Panc1 (cell line): ENCODE measurements at regions not wholly inside any gene's neighbourhood (a gene's known extent, or its start where the extent isn't known, plus 50 kb on each side); places are given as distances from the start of the nearest gene placed in this dataset.

Source experiments
- ATAC-seq: fragments of 200-7000 bp; cut with Tn5 transposase; 2 replicates; pipeline ENCODE4 v1.9.1; 2020; ENCODE audit warnings: mild to moderate bottlenecking, moderate library complexity
- BruUV-seq: library from RNA; stranded (reverse); fragments of 400-500 nt; replicated peaks from 2 replicates; lab custom pipeline; 2021; lab: Mats Ljungman, UMichigan
- CTCF ChIA-PET: fragments of 300-600 bp; sonication (Branson Sonifier 250); formaldehyde crosslinking; loops from one replicate; lab custom pipeline; 2022; ENCODE audit warnings: antibody characterized with exemption; lab: Charles Lee
- POLR2A ChIA-PET: fragments of 300-600 bp; sonication (Branson Sonifier 250); formaldehyde crosslinking; loops from one replicate; lab custom pipeline; 2022; ENCODE audit warnings: antibody characterized with exemption; lab: Charles Lee
- DNase-seq: peaks from one replicate; pipeline ENCODE4 v3.0.0-alpha.2; 2010; ENCODE audit warnings: low read depth, low spot score
- H3K27ac ChIP-seq: 2 replicates; pipeline ENCODE4 v1.5.1; 2011; ENCODE audit warnings: mild to moderate bottlenecking, low read length, inconsistent platforms
- H3K27me3 ChIP-seq: fragments of 200-500 bp; sonication (Bioruptor generic); 2 replicates; pipeline ENCODE4 v1.6.0; 2014; ENCODE audit warnings: low read length, inconsistent platforms; ENCODE audit not compliant: control insufficient read depth, insufficient read depth
- H3K36me3 ChIP-seq: fragments of 200-500 bp; sonication (Bioruptor generic); 2 replicates; pipeline ENCODE4 v1.5.1; 2014; ENCODE audit warnings: inconsistent platforms, mild to moderate bottlenecking, low read length, moderate library complexity; ENCODE audit not compliant: control insufficient read depth, insufficient read depth
- H3K4me1 ChIP-seq: 2 replicates; pipeline ENCODE4 v1.5.1; 2011; ENCODE audit warnings: inconsistent platforms, mild to moderate bottlenecking, low read length, moderate library complexity; ENCODE audit not compliant: control insufficient read depth, insufficient read depth
- H3K4me3 ChIP-seq, 2 experiments: 2 replicates each; pipeline ENCODE4 v1.5.1; 2011 to 2012; ENCODE audit warnings: low read depth in 2 of 2, low read length in 2 of 2, mild to moderate bottlenecking in 2 of 2, inconsistent platforms in 1 of 2, moderate library complexity in 1 of 2
- H3K9me3 ChIP-seq: fragments of 200-500 bp; sonication (Bioruptor generic); 2 replicates; pipeline ENCODE4 v1.5.1; 2014; ENCODE audit warnings: low read depth, mild to moderate bottlenecking, inconsistent platforms, low read length, moderate library complexity; ENCODE audit not compliant: control insufficient read depth, insufficient read depth
- CTCF ChIP-seq: fragments of 450-650 bp; IDR thresholded peaks from 2 replicates; pipeline ENCODE4 v1.5.1; 2017; ENCODE audit warnings: mild to moderate bottlenecking
- POLR2AphosphoS5 ChIP-seq: IDR thresholded peaks from 2 replicates; pipeline ENCODE4 v1.6.1; 2012; ENCODE audit warnings: mild to moderate bottlenecking, low read depth, low read length, moderate library complexity
- REST ChIP-seq, 2 experiments: IDR thresholded peaks; 2 replicates each; pipeline ENCODE4 v1.6.1; 2011 to 2012; ENCODE audit warnings: low read depth in 2 of 2, control low read depth in 1 of 2, low read length in 1 of 2, mild to moderate bottlenecking in 1 of 2, moderate library complexity in 1 of 2; ENCODE audit not compliant: insufficient read depth in 1 of 2
- SIN3A ChIP-seq: IDR thresholded peaks from 2 replicates; pipeline ENCODE4 v1.6.1; 2012; ENCODE audit warnings: low read depth, mild to moderate bottlenecking, low read length, moderate library complexity, borderline replicate concordance; ENCODE audit not compliant: insufficient read depth
- TCF7L2 ChIP-seq: IDR thresholded peaks from 2 replicates; pipeline ENCODE4 v1.6.1; 2011; ENCODE audit warnings: mild to moderate bottlenecking, low read depth, low read length, inconsistent platforms
- in situ Hi-C: cut with HindIII; loops from 2 replicates; pipeline ENCODE4 v1.10.0; 2016; ENCODE audit warnings: low sequenced_read_pairs, low pct_unique_long_range_greater_than_20kb
- intact Hi-C: fragments of 100-400 bp; cut with micrococcal nuclease; formaldehyde crosslinking; loops from one replicate; pipeline ENCODE4 v1.10.0; 2022; ENCODE audit not compliant: unreplicated experiment

GRCh38 chr10:58972576-58973234, 203.7 kb upstream of the PHYHIPL start:
- H3K36me3 ChIP-seq, result no peaks in the 10 kb centered on the region
- POLR2A ChIA-PET, result no interaction called here
- in situ Hi-C loops, result no loop called here

GRCh38 chr10:58973235-58973595, 203.2 kb upstream of the PHYHIPL start:
- intact Hi-C loops (no loop called here), in situ Hi-C loops (no loop called here)
- ATAC-seq (no peak), DNase-seq (no peak)
- TF ChIP-seq SIN3A (no peak), REST (IDR thresholded peaks at IDR 0.05; ENCODE audit: insufficient read depth in 1 of 2, low read depth in 2 of 2, low read length in 1 of 2) (no peak), CTCF (no peak), TCF7L2 (no peak)
- ChIA-PET CTCF (no interaction called here), POLR2A (no interaction called here)
- Histone ChIP-seq H3K36me3 (no peaks in the 10 kb centered on the region), H3K4me3 (no peak overlapping the region), H3K9me3 (no peaks in the 10 kb centered on the region), H3K27ac (no peak overlapping the region), H3K27me3 (no peaks in the 10 kb centered on the region), H3K4me1 (no peaks in the 10 kb centered on the region)
- no TSS peak for BruUV-seq

More at GRCh38 chr10:58972576-58973234, 203.7 kb upstream of the PHYHIPL start:
- no peaks in the 10 kb centered on the region for H3K4me1 ChIP-seq
- CTCF ChIA-PET, result no interaction called here
- H3K27me3 ChIP-seq, result no peaks in the 10 kb centered on the region
- TF ChIP-seq POLR2AphosphoS5 (no peak), TCF7L2 (no peak), CTCF (no peak), SIN3A (no peak), REST (IDR thresholded peaks at IDR 0.05; ENCODE audit: insufficient read depth in 1 of 2, low read depth in 2 of 2, low read length in 1 of 2) (no peak)
- no peaks in the 10 kb centered on the region for H3K9me3 ChIP-seq
- H3K4me3 ChIP-seq, result no peak overlapping the region
- ATAC-seq, result no peak
- intact Hi-C loops, result no loop called here
- no peak for DNase-seq
- no TSS peak for BruUV-seq
- no peak overlapping the region for H3K27ac ChIP-seq
